ENCODE measurements at regions not wholly inside any gene's neighbourhood (a gene's known extent, or its start where the extent isn't known, plus 50 kb on each side); places are given as distances from the start of the nearest gene placed in this dataset.

DNA sequence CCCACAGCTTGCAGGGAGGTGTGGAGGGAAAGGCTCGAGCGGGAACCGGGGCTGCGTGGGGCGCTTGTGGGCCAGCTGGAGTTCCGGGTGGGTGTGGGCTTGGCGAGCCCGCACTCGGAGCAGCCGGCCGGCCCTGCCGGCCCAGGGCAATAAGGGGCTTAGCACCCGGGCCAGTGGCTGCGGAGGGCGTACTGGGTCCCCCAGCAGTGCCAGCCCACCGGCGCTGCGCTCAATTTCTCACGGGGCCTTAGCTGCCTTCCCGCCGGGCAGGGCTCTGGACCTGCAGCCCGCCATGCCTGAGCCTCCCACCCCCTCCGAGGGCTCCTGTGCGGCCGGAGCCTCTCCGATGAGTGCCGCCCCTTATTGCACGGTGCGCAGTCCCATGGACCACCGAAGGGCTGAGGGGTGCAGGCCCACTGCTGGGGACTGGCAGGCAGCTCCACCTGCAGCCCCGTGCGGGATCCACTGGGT is 1242.2 kb upstream of the EYS start:
- TF ChIP-seq, protein P1, sequence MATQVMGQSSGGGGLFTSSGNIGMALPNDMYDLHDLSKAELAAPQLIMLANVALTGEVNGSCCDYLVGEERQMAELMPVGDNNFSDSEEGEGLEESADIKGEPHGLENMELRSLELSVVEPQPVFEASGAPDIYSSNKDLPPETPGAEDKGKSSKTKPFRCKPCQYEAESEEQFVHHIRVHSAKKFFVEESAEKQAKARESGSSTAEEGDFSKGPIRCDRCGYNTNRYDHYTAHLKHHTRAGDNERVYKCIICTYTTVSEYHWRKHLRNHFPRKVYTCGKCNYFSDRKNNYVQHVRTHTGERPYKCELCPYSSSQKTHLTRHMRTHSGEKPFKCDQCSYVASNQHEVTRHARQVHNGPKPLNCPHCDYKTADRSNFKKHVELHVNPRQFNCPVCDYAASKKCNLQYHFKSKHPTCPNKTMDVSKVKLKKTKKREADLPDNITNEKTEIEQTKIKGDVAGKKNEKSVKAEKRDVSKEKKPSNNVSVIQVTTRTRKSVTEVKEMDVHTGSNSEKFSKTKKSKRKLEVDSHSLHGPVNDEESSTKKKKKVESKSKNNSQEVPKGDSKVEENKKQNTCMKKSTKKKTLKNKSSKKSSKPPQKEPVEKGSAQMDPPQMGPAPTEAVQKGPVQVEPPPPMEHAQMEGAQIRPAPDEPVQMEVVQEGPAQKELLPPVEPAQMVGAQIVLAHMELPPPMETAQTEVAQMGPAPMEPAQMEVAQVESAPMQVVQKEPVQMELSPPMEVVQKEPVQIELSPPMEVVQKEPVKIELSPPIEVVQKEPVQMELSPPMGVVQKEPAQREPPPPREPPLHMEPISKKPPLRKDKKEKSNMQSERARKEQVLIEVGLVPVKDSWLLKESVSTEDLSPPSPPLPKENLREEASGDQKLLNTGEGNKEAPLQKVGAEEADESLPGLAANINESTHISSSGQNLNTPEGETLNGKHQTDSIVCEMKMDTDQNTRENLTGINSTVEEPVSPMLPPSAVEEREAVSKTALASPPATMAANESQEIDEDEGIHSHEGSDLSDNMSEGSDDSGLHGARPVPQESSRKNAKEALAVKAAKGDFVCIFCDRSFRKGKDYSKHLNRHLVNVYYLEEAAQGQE (IDR thresholded peaks at IDR 0.05; ENCODE audit: low read depth) = no peak
- no peak for TF ChIP-seq TCF12 (IDR thresholded peaks at IDR 0.05; ENCODE audit: low read depth)
- TF ChIP-seq NFIC (IDR thresholded peaks at IDR 0.05) = no peak
- no peak for TF ChIP-seq YY1 (IDR thresholded peaks at IDR 0.05; ENCODE audit: low read depth)
- no peak for TF ChIP-seq CEBPB (IDR thresholded peaks at IDR 0.05)
- TF ChIP-seq TAF1 (IDR thresholded peaks at IDR 0.05; ENCODE audit: low read depth) = no peak
- TF ChIP-seq CREB1 (IDR thresholded peaks at IDR 0.05; ENCODE audit: low read depth) = no peak
- TF ChIP-seq EP300 (IDR thresholded peaks at IDR 0.05; ENCODE audit: borderline replicate concordance) = no peak
- no peak for TF ChIP-seq RAD21 (IDR thresholded peaks at IDR 0.05; ENCODE audit: low read depth)
- TF ChIP-seq EGR1 (IDR thresholded peaks at IDR 0.05) = no peak
- TF ChIP-seq ZBTB7A (IDR thresholded peaks at IDR 0.05; ENCODE audit: low read depth) = no peak
- TF ChIP-seq, protein P2, sequence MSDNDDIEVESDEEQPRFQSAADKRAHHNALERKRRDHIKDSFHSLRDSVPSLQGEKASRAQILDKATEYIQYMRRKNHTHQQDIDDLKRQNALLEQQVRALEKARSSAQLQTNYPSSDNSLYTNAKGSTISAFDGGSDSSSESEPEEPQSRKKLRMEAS (IDR thresholded peaks at IDR 0.05) = no peak
- TF ChIP-seq FOXM1 (IDR thresholded peaks at IDR 0.05; ENCODE audit: borderline replicate concordance, low read depth) = no peak
- TF ChIP-seq, protein P3, sequence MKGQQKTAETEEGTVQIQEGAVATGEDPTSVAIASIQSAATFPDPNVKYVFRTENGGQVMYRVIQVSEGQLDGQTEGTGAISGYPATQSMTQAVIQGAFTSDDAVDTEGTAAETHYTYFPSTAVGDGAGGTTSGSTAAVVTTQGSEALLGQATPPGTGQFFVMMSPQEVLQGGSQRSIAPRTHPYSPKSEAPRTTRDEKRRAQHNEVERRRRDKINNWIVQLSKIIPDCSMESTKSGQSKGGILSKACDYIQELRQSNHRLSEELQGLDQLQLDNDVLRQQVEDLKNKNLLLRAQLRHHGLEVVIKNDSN (IDR thresholded peaks at IDR 0.05) = no peak
- TF ChIP-seq TEAD4 (IDR thresholded peaks at IDR 0.05) = no peak

DNA sequence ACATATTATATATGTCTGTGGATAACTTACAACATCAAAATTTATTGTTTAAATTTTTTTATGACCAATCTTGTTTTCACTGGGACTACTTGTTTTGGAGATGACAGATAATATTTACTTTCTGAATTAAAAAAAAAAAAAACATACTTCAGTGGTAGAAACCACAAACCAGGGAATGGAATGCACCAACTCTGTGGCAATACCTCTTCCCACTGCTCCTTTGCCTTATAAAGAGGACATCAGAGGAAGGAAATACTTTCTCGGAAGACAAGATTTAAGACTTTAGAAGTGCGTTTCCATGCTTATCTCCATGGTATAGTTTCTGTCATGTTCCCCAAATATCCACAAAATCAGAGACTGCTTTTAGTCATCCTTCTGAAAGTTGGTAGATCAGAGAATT is 1241.1 kb upstream of the EYS start:
- no peak for TF ChIP-seq CREB1 (IDR thresholded peaks at IDR 0.05; ENCODE audit: low read depth)
- TF ChIP-seq TAF1 (IDR thresholded peaks at IDR 0.05; ENCODE audit: low read depth) = no peak
- no peak for TF ChIP-seq RAD21 (IDR thresholded peaks at IDR 0.05; ENCODE audit: low read depth)
- no peak for TF ChIP-seq ZBTB7A (IDR thresholded peaks at IDR 0.05; ENCODE audit: low read depth)
- TF ChIP-seq, protein P1 (IDR thresholded peaks at IDR 0.05; ENCODE audit: low read depth) = no peak
- TF ChIP-seq FOXM1 (IDR thresholded peaks at IDR 0.05; ENCODE audit: borderline replicate concordance, low read depth) = no peak
- TF ChIP-seq TCF12 (IDR thresholded peaks at IDR 0.05; ENCODE audit: low read depth) = no peak
- TF ChIP-seq TEAD4 (IDR thresholded peaks at IDR 0.05) = no peak
- no peak for TF ChIP-seq CEBPB (IDR thresholded peaks at IDR 0.05)
- TF ChIP-seq, protein P3 (IDR thresholded peaks at IDR 0.05) = no peak
- TF ChIP-seq EGR1 (IDR thresholded peaks at IDR 0.05) = no peak
- TF ChIP-seq YY1 (IDR thresholded peaks at IDR 0.05; ENCODE audit: low read depth) = no peak
- TF ChIP-seq EP300 (IDR thresholded peaks at IDR 0.05; ENCODE audit: borderline replicate concordance) = no peak
- TF ChIP-seq NFIC (IDR thresholded peaks at IDR 0.05) = no peak
- TF ChIP-seq, protein P2 (IDR thresholded peaks at IDR 0.05) = no peak

DNA sequence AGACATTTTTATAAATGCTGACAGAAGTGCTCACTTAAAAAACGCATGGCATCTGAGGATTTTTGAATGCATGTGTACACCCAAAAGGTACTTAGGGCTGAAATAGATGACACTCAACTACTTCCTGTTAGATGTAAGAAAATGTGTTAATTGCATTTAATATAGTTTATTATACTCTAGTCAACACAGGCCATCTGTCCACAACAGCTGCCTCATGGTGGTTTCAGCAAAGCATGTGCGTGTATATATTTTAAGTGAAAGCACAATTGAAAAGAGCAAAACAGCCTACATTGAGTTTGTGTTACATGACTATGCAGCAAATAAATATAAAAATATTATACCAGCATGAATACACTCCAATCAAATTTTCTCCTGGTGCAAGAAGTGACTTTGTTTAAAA is 1233.0 kb upstream of the EYS start:
- no peak for TF ChIP-seq EGR1 (IDR thresholded peaks at IDR 0.05)
- no peak for TF ChIP-seq CEBPB (IDR thresholded peaks at IDR 0.05)
- TF ChIP-seq EP300 (IDR thresholded peaks at IDR 0.05; ENCODE audit: borderline replicate concordance) = no peak
- TF ChIP-seq ZBTB7A (IDR thresholded peaks at IDR 0.05; ENCODE audit: low read depth) = no peak
- TF ChIP-seq YY1 (IDR thresholded peaks at IDR 0.05; ENCODE audit: low read depth) = no peak
- TF ChIP-seq, protein P3 (IDR thresholded peaks at IDR 0.05) = no peak
- no peak for TF ChIP-seq TEAD4 (IDR thresholded peaks at IDR 0.05)
- TF ChIP-seq CREB1 (IDR thresholded peaks at IDR 0.05; ENCODE audit: low read depth) = no peak

DNA sequence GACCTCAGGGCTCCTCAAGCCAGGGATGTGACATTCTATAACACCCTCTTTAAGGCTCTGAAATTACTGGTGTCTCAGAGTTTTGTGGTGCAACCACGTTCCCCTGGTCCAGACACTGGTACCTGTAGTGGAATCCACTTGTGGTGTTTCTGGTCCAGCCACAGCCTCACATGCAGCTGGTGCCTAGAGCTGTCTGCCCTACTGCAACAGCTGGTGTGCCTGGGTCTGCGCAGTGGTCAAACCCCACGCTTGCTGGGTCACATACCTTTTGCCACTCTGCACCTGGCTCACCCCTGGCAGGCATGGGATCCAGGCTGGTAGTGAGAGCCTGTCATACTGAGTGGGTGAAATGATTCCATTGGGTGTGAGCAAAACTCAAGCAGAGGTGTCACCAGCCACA is 1230.2 kb upstream of the EYS start:
- TF ChIP-seq, protein P2 (IDR thresholded peaks at IDR 0.05) = no peak
- TF ChIP-seq ZBTB7A (IDR thresholded peaks at IDR 0.05; ENCODE audit: low read depth) (no peak), CREB1 (IDR thresholded peaks at IDR 0.05; ENCODE audit: low read depth) (no peak), TAF1 (IDR thresholded peaks at IDR 0.05; ENCODE audit: low read depth) (no peak)
- TF ChIP-seq, protein P3 (IDR thresholded peaks at IDR 0.05) = no peak

DNA sequence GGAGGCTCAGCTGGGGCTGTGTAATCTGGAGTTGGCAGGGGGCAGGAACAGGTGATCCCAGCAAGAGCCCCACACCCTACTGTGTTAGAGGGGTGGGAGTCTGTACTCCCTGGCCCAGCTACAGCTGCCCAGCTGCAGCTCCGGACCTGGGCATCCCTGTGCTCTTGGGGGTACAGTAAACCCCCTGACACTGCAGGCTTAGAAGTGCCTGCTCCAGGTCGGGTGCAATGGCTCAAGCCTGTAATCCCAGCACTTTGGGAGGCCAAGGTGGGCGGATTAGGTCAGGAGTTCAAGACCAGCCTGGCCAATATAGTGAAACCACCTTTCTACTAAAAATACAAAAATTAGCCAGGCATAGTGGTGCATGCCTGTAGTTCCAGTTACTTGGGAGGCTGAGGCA is 1228.6 kb upstream of the EYS start:
- no peak for TF ChIP-seq EP300 (IDR thresholded peaks at IDR 0.05; ENCODE audit: borderline replicate concordance)
- TF ChIP-seq CREB1 (IDR thresholded peaks at IDR 0.05; ENCODE audit: low read depth) = no peak
- TF ChIP-seq, protein P2 (IDR thresholded peaks at IDR 0.05) = no peak
- no peak for TF ChIP-seq CEBPB (IDR thresholded peaks at IDR 0.05)
- TF ChIP-seq YY1 (IDR thresholded peaks at IDR 0.05; ENCODE audit: low read depth) = no peak
- TF ChIP-seq TCF12 (IDR thresholded peaks at IDR 0.05; ENCODE audit: low read depth) = no peak
- TF ChIP-seq FOXM1 (IDR thresholded peaks at IDR 0.05; ENCODE audit: borderline replicate concordance, low read depth) = no peak
- TF ChIP-seq TEAD4 (IDR thresholded peaks at IDR 0.05) = no peak
- TF ChIP-seq ZBTB7A (IDR thresholded peaks at IDR 0.05; ENCODE audit: low read depth) = no peak
- TF ChIP-seq, protein P3 (IDR thresholded peaks at IDR 0.05) = no peak
- TF ChIP-seq, protein P1 (IDR thresholded peaks at IDR 0.05; ENCODE audit: low read depth) = no peak
- TF ChIP-seq RAD21 (IDR thresholded peaks at IDR 0.05; ENCODE audit: low read depth) = no peak
